ENCODE measurements at regions not wholly inside any gene's neighbourhood (a gene's known extent, or its start where the extent isn't known, plus 50 kb on each side); places are given as distances from the start of the nearest gene placed in this dataset.

DNA sequence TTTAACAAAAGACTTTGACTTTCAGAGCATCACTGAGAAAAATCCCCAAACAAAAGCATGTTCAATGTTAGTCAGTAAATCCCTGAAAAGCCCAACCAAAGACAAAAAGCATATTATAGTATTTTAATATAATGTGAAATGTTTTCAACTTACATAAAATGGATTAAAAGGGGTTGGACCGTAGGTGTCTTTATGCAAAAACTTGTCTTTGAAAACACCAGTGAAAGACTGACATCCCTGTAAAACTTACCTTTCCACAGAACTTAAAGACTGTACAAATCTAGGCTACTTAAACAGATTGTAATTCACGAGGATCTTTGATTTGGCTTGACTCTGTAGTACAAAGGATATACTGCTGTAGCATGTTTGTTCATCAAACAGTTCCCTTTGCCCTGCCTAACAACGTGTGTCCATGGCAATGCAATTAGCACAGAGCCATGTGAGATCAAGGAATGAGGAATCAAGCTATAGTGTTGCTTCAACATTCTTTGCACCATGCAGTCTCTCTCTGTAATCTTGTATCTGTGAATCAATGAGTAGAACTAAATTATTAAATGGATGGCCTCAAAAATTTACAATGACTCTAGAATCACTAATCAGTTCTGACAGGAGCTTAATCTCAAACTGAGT, 138.5 kb upstream of the SYT1 start:
- Histone ChIP-seq H3K9me3 (no peaks in the 10 kb centered on the region), H3K4me3 (ENCODE audit: low read depth in 2 of 2, low read length in 1 of 2) (no peak overlapping the region), H3K79me2 (ENCODE audit: insufficient read depth) (no peaks in the 10 kb centered on the region), H3K27ac (ENCODE audit: low read depth in 2 of 2, low read length in 1 of 2) (no peak overlapping the region), H3F3A (replicated peaks; ENCODE audit: insufficient read depth) (no peaks in the 10 kb centered on the region), H3K4me1 (ENCODE audit: control insufficient read depth in 1 of 2, insufficient read depth in 2 of 2, low read depth in 1 of 2, low read length in 1 of 2) (peaks cover 0 to 9% of the 10 kb centered on the region in 2 experiments; a peak in 2 of 4 replicates), H4K20me1 (ENCODE audit: insufficient read depth) (no peaks in the 10 kb centered on the region), H3K4me2 (no peak overlapping the region), H3K36me3 (replicated peaks in 1 of 2; ENCODE audit: control insufficient read depth in 1 of 2, insufficient read depth in 2 of 2, low read length in 1 of 2) (no peaks in the 10 kb centered on the region), H3K9ac (no peak overlapping the region), H3K9me2 (no peaks in the 10 kb centered on the region), H3K27me3 (ENCODE audit: insufficient read depth) (no peaks in the 10 kb centered on the region), H2AFZ (ENCODE audit: low read depth) (no peak overlapping the region)
- DNase-seq, result no peak
- TF ChIP-seq SIN3A (IDR thresholded peaks at IDR 0.05; ENCODE audit: borderline replicate concordance, low read depth, low read length) (no peak), EP300 (IDR thresholded peaks at IDR 0.05; ENCODE audit: borderline replicate concordance in 1 of 2, low read depth in 1 of 2, low read length in 1 of 2) (no peak), GATA2 (CRISPR knock-in tag; IDR thresholded peaks at IDR 0.05) (no peak), RCOR1 (IDR thresholded peaks at IDR 0.05; ENCODE audit: low read length) (no peak), FOXM1 (IDR thresholded peaks at IDR 0.05; ENCODE audit: low read depth) (no peak)
- POLR2A ChIA-PET, result no interaction called here
- 68% methylated on average over 3 of the region's 3 CpGs for WGBS (ENCODE audit: low lambda C conversion rate)
- CTCF ChIA-PET, result no interaction called here

DNA sequence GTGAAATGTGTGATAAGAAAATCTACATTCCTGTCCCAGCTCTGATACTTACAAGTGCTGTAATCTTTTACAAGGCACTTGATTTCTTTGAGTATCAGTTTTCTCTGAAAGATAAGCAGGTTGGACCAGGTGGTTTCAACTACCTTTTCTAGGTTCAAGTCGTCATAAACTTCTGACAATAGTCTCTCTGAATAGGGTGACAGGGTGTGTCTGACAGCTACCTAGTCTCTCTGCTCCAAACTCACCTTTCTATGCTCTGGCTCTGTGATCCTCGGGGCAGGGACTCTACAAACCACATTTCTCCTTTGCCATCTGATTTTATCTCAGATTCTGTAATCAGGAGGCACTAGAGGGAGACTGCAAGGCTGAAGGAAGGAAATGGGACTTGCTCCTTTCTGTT, 137.7 kb upstream of the SYT1 start:
- Histone ChIP-seq H3K9ac (no peak overlapping the region), H3K4me1 (ENCODE audit: control insufficient read depth in 1 of 2, insufficient read depth in 2 of 2, low read depth in 1 of 2, low read length in 1 of 2) (peaks cover 0 to 4% of the 10 kb centered on the region in 2 experiments; a peak in 2 of 4 replicates), H3K79me2 (ENCODE audit: insufficient read depth) (no peaks in the 10 kb centered on the region), H4K20me1 (ENCODE audit: insufficient read depth) (no peaks in the 10 kb centered on the region), H3K27me3 (ENCODE audit: insufficient read depth) (no peaks in the 10 kb centered on the region), H3K9me3 (no peaks in the 10 kb centered on the region), H3K9me2 (no peaks in the 10 kb centered on the region), H3K27ac (ENCODE audit: low read depth in 2 of 2, low read length in 1 of 2) (no peak overlapping the region), H3K36me3 (replicated peaks in 1 of 2; ENCODE audit: control insufficient read depth in 1 of 2, insufficient read depth in 2 of 2, low read length in 1 of 2) (no peaks in the 10 kb centered on the region), H3F3A (replicated peaks; ENCODE audit: insufficient read depth) (no peaks in the 10 kb centered on the region), H3K4me2 (no peak overlapping the region), H2AFZ (ENCODE audit: low read depth) (no peak overlapping the region), H3K4me3 (ENCODE audit: low read depth in 2 of 2, low read length in 1 of 2) (no peak overlapping the region)
- POLR2A ChIA-PET, result no interaction called here
- no peak for TF ChIP-seq FOXJ3 (CRISPR knock-in tag; IDR thresholded peaks at IDR 0.05)
- TF ChIP-seq GABPA (IDR thresholded peaks at IDR 0.05; ENCODE audit: low read depth), result no peak
- no peak for TF ChIP-seq EZH2phosphoT487 (IDR thresholded peaks at IDR 0.05; ENCODE audit: borderline replicate concordance, low read depth)
- TF ChIP-seq, protein P1, sequence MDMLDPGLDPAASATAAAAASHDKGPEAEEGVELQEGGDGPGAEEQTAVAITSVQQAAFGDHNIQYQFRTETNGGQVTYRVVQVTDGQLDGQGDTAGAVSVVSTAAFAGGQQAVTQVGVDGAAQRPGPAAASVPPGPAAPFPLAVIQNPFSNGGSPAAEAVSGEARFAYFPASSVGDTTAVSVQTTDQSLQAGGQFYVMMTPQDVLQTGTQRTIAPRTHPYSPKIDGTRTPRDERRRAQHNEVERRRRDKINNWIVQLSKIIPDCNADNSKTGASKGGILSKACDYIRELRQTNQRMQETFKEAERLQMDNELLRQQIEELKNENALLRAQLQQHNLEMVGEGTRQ (IDR thresholded peaks at IDR 0.05; ENCODE audit: borderline replicate concordance, low read depth, low read length), result no peak
- no peak for TF ChIP-seq CHD2 (IDR thresholded peaks at IDR 0.05; ENCODE audit: low read length, partially characterized antibody)
- TF ChIP-seq YY1 (IDR thresholded peaks at IDR 0.05; ENCODE audit: low read depth), result no peak
- TF ChIP-seq, protein P2, sequence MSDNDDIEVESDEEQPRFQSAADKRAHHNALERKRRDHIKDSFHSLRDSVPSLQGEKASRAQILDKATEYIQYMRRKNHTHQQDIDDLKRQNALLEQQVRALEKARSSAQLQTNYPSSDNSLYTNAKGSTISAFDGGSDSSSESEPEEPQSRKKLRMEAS (IDR thresholded peaks at IDR 0.05; ENCODE audit: low read depth), result no peak
- TF ChIP-seq NFIC (IDR thresholded peaks at IDR 0.05; ENCODE audit: borderline replicate concordance), result no peak
- no peak for TF ChIP-seq MXI1 (IDR thresholded peaks at IDR 0.05; ENCODE audit: low read depth, low read length)
- TF ChIP-seq, protein P3, sequence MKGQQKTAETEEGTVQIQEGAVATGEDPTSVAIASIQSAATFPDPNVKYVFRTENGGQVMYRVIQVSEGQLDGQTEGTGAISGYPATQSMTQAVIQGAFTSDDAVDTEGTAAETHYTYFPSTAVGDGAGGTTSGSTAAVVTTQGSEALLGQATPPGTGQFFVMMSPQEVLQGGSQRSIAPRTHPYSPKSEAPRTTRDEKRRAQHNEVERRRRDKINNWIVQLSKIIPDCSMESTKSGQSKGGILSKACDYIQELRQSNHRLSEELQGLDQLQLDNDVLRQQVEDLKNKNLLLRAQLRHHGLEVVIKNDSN (IDR thresholded peaks at IDR 0.05; ENCODE audit: borderline replicate concordance, low read depth), result no peak
- no peak for TF ChIP-seq SMC3 (IDR thresholded peaks at IDR 0.05; ENCODE audit: low read depth, low read length)
- no peak for TF ChIP-seq FOXM1 (IDR thresholded peaks at IDR 0.05; ENCODE audit: low read depth)
- TF ChIP-seq, protein P4, sequence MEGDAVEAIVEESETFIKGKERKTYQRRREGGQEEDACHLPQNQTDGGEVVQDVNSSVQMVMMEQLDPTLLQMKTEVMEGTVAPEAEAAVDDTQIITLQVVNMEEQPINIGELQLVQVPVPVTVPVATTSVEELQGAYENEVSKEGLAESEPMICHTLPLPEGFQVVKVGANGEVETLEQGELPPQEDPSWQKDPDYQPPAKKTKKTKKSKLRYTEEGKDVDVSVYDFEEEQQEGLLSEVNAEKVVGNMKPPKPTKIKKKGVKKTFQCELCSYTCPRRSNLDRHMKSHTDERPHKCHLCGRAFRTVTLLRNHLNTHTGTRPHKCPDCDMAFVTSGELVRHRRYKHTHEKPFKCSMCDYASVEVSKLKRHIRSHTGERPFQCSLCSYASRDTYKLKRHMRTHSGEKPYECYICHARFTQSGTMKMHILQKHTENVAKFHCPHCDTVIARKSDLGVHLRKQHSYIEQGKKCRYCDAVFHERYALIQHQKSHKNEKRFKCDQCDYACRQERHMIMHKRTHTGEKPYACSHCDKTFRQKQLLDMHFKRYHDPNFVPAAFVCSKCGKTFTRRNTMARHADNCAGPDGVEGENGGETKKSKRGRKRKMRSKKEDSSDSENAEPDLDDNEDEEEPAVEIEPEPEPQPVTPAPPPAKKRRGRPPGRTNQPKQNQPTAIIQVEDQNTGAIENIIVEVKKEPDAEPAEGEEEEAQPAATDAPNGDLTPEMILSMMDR (IDR thresholded peaks at IDR 0.05), result no peak
- TF ChIP-seq RXRA (IDR thresholded peaks at IDR 0.05; ENCODE audit: borderline replicate concordance, low read depth), result no peak
- no peak for TF ChIP-seq SIN3A (IDR thresholded peaks at IDR 0.05; ENCODE audit: borderline replicate concordance, low read depth, low read length)
- TF ChIP-seq TAF1 (IDR thresholded peaks at IDR 0.05; ENCODE audit: borderline replicate concordance, low read depth, low read length), result no peak
- TF ChIP-seq FOSL2 (IDR thresholded peaks at IDR 0.05; ENCODE audit: borderline replicate concordance, low read depth), result no peak
- 66% methylated on average over 2 of the region's 2 CpGs for WGBS (ENCODE audit: low lambda C conversion rate)
- DNase-seq, result no peak
- CTCF ChIA-PET, result no interaction called here
